Left lung (tissue), 4 donors: ENCODE measurements at regions not wholly inside any gene's neighbourhood (a gene's known extent, or its start where the extent isn't known, plus 50 kb on each side); places are given as distances from the start of the nearest gene placed in this dataset.

Experiments
- ATAC-seq: fragments of 200-7000 bp; cut with Tn5 transposase; one replicate; pipeline ENCODE4 v1.9.1; 2020; ENCODE audit warnings: moderate library complexity
- DNase-seq, 4 donors: peaks; one replicate each; pipeline ENCODE4 v3.0.0-alpha.2; 2013 to 2020
- H3K27ac ChIP-seq, 2 donors: fragments of 200-600 bp; sonication (generic) in 1 of 2; one replicate each; pipeline versions ENCODE4 v1.5.0 to v1.8.0; 2020 to 2021
- H3K27me3 ChIP-seq, 2 donors: fragments of 200-600 bp; sonication (generic) in 1 of 2; one replicate each; pipeline versions ENCODE4 v1.5.0 to v1.8.0; 2020 to 2021
- H3K36me3 ChIP-seq, 2 donors: fragments of 200-600 bp; sonication (generic) in 1 of 2; one replicate each; pipeline versions ENCODE4 v1.5.0 to v1.8.0; 2020 to 2021
- H3K4me1 ChIP-seq, 2 donors: fragments of 200-600 bp; one replicate each; pipeline ENCODE4 v1.8.0; 2021
- H3K4me3 ChIP-seq, 2 donors: fragments of 200-600 bp; sonication (generic) in 1 of 2; one replicate each; pipeline versions ENCODE4 v1.5.0 to v1.8.0; 2020 to 2021; ENCODE audit warnings: mild to moderate bottlenecking in 1 of 2
- H3K9me3 ChIP-seq, 2 donors: fragments of 200-600 bp; sonication (generic) in 1 of 2; one replicate each; pipeline versions ENCODE4 v1.5.0 to v1.8.0; 2020 to 2021
- intact Hi-C, 2 donors: fragments of 100-400 bp; cut with DNase I; formaldehyde crosslinking; loops; one replicate each; pipeline versions ENCODE4 v1.11.2 to v1.14.2; 2022
- TF ChIP-seq, protein P1 (sequence below), 2 donors: fragments of 200-600 bp; sonication (generic) in 1 of 2; IDR thresholded peaks; one replicate each; pipeline versions ENCODE4 v1.5.0 to v1.8.0; 2021; ENCODE audit warnings: antibody characterized with exemption in 2 of 2
- donor health status: DM: no; HTN: yes; CAD: no.
- donor health status: DM: no; HTN: no; CAD: no.

DNA sequence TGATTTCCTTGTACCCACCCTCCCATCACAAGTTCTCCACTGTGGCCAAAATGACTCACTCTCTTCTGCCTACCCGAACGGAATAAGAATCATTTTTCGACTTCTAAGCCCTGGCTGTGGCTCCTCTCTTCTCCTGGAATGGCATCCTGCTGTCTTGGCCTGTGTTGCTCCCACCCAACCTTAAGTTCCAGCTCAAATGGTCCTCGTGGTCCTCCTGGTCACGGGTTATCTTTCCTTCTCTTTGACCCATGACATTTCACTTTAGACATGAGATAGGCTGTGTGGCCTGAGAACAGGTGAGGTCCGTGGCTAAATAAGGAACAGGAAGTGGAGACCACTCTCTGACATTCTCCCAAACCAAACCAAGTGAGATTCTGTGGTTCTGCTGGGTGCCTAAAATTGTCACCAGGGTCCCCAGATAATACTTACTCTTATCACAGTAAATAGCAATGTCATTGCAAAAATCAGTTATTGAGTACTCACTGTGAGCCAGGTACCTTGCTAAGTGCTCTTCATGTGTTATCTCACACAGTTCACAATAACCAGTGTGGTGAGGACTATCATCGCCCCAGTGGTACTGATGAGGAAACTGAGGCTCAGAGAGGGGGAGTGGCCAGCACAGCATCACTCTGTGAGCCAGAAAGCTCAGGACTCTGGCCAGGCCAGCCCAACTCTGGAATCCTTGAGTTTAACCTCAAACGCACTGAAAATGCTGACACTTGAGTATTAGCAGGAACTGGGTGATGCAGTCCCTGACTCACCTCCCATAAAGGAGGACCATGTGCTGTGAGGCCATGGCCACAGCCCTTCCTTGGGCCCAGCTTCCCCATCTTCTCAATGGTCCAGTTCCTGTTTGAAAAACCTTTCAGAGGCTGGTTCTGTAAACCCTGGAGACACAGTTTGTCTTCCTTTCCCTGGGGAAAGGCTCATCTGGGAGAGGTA is 74.8 kb upstream of the SIRPA start:
- H3K27me3 ChIP-seq, result peaks cover 0 to 26% of the 10 kb centered on the region in 2 donors
- intact Hi-C loops, result no loop called here
- TF ChIP-seq, protein P1, sequence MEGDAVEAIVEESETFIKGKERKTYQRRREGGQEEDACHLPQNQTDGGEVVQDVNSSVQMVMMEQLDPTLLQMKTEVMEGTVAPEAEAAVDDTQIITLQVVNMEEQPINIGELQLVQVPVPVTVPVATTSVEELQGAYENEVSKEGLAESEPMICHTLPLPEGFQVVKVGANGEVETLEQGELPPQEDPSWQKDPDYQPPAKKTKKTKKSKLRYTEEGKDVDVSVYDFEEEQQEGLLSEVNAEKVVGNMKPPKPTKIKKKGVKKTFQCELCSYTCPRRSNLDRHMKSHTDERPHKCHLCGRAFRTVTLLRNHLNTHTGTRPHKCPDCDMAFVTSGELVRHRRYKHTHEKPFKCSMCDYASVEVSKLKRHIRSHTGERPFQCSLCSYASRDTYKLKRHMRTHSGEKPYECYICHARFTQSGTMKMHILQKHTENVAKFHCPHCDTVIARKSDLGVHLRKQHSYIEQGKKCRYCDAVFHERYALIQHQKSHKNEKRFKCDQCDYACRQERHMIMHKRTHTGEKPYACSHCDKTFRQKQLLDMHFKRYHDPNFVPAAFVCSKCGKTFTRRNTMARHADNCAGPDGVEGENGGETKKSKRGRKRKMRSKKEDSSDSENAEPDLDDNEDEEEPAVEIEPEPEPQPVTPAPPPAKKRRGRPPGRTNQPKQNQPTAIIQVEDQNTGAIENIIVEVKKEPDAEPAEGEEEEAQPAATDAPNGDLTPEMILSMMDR (IDR thresholded peaks at IDR 0.05), result no peak
- DNase-seq (peak in 1 of 4 donors; percentile 78), ATAC-seq (peak; percentile 78)
- no peak overlapping the region for H3K4me3 ChIP-seq
- H3K36me3 ChIP-seq, result no peaks in the 10 kb centered on the region
- H3K4me1 ChIP-seq, result peaks cover 0 to 94% of the 10 kb centered on the region in 2 donors
- peaks cover 4 to 10% of the 10 kb centered on the region in 2 donors for H3K9me3 ChIP-seq
- peak overlapping the region; percentile 41 to 94 for H3K27ac ChIP-seq

DNA sequence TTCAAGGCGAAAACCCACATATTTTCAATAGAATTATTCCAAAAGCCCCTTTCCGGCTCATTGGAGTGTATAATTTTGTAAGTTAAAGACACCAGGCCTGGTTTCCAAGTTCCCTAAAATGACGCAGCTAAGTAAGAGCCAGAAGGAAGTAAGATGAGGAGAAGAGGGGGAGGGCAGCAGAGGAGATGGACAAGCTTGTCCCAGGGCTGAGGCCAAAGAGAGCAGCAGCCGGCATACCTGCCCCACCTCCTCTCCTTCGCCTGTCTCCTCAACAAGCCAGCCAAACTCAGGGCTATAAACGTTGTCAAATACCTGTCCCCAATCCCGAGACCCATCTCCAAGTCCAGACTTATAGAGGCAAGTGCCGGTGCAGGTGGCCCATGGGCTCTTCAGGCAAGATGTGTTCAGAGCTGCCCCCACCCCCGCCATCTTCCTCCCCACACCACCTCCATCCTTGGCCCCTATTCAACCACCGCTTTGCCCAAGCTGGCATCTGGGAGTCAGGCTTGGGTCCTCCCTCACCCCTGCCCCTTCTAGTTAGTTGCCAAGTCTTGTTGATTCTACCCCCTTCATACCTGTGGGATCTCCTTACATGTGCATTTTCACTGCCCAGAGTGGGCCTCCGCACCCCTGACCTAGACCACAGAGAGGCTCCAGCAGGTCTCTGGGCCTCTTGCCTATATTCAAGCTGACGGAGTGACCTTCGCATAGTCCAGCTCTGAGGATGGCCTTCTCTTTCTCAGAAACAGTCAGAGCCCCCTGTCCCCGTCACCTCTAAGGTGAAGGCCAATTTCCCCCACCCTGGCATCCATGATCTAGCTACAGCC is 75.7 kb upstream of the SIRPA start:
- intact Hi-C loops, result no loop called here
- Histone ChIP-seq H3K27me3 (peaks cover 0 to 26% of the 10 kb centered on the region in 2 donors), H3K36me3 (no peaks in the 10 kb centered on the region), H3K27ac (peak overlapping the region; percentile 72 to 94), H3K9me3 (peaks cover 4 to 10% of the 10 kb centered on the region in 2 donors), H3K4me3 (no peak overlapping the region), H3K4me1 (peaks cover 0 to 85% of the 10 kb centered on the region in 2 donors)
- TF ChIP-seq, protein P1 (IDR thresholded peaks at IDR 0.05), result no peak
- ATAC-seq (peak; percentile 45), DNase-seq (no peak)

DNA sequence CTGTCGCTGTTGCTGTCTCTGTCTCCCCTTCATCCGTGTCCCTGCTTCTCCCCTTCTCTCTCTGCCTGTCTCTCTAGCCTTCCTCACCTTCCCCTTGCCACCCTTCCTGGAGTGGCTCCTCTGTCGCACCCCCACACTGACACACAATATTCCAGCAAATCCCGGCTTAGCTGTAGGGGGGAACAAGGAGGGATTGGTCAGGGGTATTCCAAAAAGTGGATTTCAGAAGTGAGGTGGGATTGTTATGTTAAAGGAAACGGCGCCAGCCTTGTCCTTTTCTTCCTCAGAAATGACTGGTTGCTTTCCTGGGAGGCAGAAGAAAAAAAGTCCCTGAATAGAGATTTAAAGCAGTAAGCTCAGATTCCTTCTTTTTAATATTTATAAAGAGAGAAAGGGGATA is 76.3 kb upstream of the SIRPA start:
- Histone ChIP-seq H3K4me1 (peaks cover 0 to 79% of the 10 kb centered on the region in 2 donors), H3K4me3 (no peak overlapping the region), H3K27me3 (peaks cover 0 to 26% of the 10 kb centered on the region in 2 donors), H3K9me3 (peaks cover 4 to 10% of the 10 kb centered on the region in 2 donors), H3K27ac (peak overlapping the region; percentile 72 to 94), H3K36me3 (no peaks in the 10 kb centered on the region)
- TF ChIP-seq, protein P1 (IDR thresholded peaks at IDR 0.05), result no peak
- ATAC-seq (no peak), DNase-seq (no peak)
- intact Hi-C loops, result no loop called here

- Histone ChIP-seq H3K4me3 (no peak overlapping the region), H3K27me3 (peaks cover 0 to 26% of the 10 kb centered on the region in 2 donors), H3K9me3 (peaks cover 4 to 7% of the 10 kb centered on the region in 2 donors), H3K36me3 (no peaks in the 10 kb centered on the region), H3K27ac (peak overlapping the region; percentile 72 to 94), H3K4me1 (peaks cover 0 to 79% of the 10 kb centered on the region in 2 donors)
- ATAC-seq (no peak), DNase-seq (no peak)
- TF ChIP-seq, protein P1 (IDR thresholded peaks at IDR 0.05), result no peak
- intact Hi-C loops, result no loop called here
Measured at GRCh38 chr20:1818247-1818840, 76.9 kb upstream of the SIRPA start.
